Mammary epithelial cell (primary cell): ENCODE measurements at regions not wholly inside any gene's neighbourhood (a gene's known extent, or its start where the extent isn't known, plus 50 kb on each side); places are given as distances from the start of the nearest gene placed in this dataset.

Source experiments
- EZH2 ChIP-seq: IDR thresholded peaks from 2 replicates; pipeline ENCODE4 v1.6.1; 2012; ENCODE audit warnings: low read length, inconsistent platforms, borderline replicate concordance
- TF ChIP-seq, protein P1 (sequence below), 2 donors: IDR thresholded peaks in 1 of 2; conservative IDR thresholded peaks in 1 of 2; 2 replicates each; pipeline ENCODE4 v1.5.1; 2011 to 2012; ENCODE audit warnings: inconsistent platforms in 2 of 2, low read length in 2 of 2, mild to moderate bottlenecking in 2 of 2, control low read depth in 1 of 2, low read depth in 1 of 2; ENCODE audit not compliant: insufficient read depth in 1 of 2; ENCODE audit errors: extremely low read depth in 1 of 2

- TF ChIP-seq, protein P1, sequence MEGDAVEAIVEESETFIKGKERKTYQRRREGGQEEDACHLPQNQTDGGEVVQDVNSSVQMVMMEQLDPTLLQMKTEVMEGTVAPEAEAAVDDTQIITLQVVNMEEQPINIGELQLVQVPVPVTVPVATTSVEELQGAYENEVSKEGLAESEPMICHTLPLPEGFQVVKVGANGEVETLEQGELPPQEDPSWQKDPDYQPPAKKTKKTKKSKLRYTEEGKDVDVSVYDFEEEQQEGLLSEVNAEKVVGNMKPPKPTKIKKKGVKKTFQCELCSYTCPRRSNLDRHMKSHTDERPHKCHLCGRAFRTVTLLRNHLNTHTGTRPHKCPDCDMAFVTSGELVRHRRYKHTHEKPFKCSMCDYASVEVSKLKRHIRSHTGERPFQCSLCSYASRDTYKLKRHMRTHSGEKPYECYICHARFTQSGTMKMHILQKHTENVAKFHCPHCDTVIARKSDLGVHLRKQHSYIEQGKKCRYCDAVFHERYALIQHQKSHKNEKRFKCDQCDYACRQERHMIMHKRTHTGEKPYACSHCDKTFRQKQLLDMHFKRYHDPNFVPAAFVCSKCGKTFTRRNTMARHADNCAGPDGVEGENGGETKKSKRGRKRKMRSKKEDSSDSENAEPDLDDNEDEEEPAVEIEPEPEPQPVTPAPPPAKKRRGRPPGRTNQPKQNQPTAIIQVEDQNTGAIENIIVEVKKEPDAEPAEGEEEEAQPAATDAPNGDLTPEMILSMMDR (conservative IDR thresholded peaks at IDR 0.05 in 1 of 2, IDR thresholded peaks at IDR 0.05 in 1 of 2; ENCODE audit: extremely low read depth in 1 of 2, insufficient read depth in 1 of 2, low read depth in 1 of 2, low read length in 2 of 2): no peak
- TF ChIP-seq EZH2: no peak
These were observed 137.8 kb upstream of the CHRNA7 start for GRCh38 chr15:31892513-31892912.
